HL-60 (cell line): ENCODE measurements at regions not wholly inside any gene's neighbourhood (a gene's known extent, or its start where the extent isn't known, plus 50 kb on each side); places are given as distances from the start of the nearest gene placed in this dataset.

ENCODE experiments used
- DNase-seq, 2 experiments: peaks; one replicate each; pipeline ENCODE4 v3.0.0-alpha.2; 2010 to 2020; ENCODE audit warnings: low read depth in 1 of 2, low spot score in 1 of 2
- H3K27ac ChIP-seq: fragments of 250-450 bp; sonication (Bioruptor Pico); replicated peaks from 2 replicates; pipeline ENCODE4 v1.5.1; 2020; ENCODE audit warnings: mild to moderate bottlenecking, moderate library complexity
- H3K27me3 ChIP-seq: fragments of 250-450 bp; sonication (Bioruptor Pico); 2 replicates; pipeline ENCODE4 v1.5.1; 2021; ENCODE audit warnings: mild to moderate bottlenecking, moderate library complexity; ENCODE audit not compliant: insufficient read depth, poor library complexity, severe bottlenecking
- H3K4me3 ChIP-seq: replicated peaks from 2 replicates; pipeline ENCODE4 v1.5.1; 2011; ENCODE audit warnings: mild to moderate bottlenecking, control low read depth, low read length; ENCODE audit not compliant: insufficient read depth
- GABPA ChIP-seq: IDR thresholded peaks from 2 replicates; pipeline ENCODE4 v1.6.1; 2012; ENCODE audit warnings: low read depth
- POLR2AphosphoS5 ChIP-seq: IDR thresholded peaks from 2 replicates; pipeline ENCODE4 v1.6.1; 2012; ENCODE audit warnings: low read depth
- SPI1 ChIP-seq: IDR thresholded peaks from 2 replicates; pipeline ENCODE4 v1.6.1; 2012; ENCODE audit warnings: low read depth, mild to moderate bottlenecking, borderline replicate concordance
- TF ChIP-seq, protein P1 (sequence below): IDR thresholded peaks from one replicate; pipeline ENCODE4 v1.5.1; 2011; ENCODE audit warnings: low read length, control low read depth, inconsistent platforms; ENCODE audit not compliant: insufficient read depth
- TF ChIP-seq, protein P2 (sequence below): IDR thresholded peaks from 2 replicates; pipeline ENCODE4 v1.6.1; 2012; ENCODE audit warnings: low read depth; ENCODE audit not compliant: insufficient replicate concordance

DNA sequence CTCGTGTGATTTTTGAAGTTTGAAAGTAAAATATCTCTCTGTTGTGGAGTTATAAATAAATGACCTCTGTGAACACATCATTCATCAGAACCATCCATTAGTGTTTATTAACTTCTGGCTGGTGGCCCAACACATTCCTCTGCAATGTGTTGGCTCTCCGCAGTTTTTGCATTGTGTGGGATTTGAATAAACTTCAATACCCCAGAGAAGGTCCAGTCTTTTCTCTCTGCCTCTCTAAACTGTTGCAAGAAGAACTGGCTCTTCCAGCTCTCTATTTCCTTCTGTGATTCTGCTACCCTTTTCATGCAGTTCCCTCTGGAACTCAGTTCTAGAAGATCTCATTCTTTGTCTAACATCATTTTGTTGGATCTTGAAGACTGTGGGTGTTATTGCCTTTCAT, 125.0 kb upstream of the ARHGAP42 start:
- TF ChIP-seq GABPA (no peak), POLR2AphosphoS5 (no peak)
- TF ChIP-seq, protein P1, sequence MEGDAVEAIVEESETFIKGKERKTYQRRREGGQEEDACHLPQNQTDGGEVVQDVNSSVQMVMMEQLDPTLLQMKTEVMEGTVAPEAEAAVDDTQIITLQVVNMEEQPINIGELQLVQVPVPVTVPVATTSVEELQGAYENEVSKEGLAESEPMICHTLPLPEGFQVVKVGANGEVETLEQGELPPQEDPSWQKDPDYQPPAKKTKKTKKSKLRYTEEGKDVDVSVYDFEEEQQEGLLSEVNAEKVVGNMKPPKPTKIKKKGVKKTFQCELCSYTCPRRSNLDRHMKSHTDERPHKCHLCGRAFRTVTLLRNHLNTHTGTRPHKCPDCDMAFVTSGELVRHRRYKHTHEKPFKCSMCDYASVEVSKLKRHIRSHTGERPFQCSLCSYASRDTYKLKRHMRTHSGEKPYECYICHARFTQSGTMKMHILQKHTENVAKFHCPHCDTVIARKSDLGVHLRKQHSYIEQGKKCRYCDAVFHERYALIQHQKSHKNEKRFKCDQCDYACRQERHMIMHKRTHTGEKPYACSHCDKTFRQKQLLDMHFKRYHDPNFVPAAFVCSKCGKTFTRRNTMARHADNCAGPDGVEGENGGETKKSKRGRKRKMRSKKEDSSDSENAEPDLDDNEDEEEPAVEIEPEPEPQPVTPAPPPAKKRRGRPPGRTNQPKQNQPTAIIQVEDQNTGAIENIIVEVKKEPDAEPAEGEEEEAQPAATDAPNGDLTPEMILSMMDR, result no peak
- TF ChIP-seq, protein P2, sequence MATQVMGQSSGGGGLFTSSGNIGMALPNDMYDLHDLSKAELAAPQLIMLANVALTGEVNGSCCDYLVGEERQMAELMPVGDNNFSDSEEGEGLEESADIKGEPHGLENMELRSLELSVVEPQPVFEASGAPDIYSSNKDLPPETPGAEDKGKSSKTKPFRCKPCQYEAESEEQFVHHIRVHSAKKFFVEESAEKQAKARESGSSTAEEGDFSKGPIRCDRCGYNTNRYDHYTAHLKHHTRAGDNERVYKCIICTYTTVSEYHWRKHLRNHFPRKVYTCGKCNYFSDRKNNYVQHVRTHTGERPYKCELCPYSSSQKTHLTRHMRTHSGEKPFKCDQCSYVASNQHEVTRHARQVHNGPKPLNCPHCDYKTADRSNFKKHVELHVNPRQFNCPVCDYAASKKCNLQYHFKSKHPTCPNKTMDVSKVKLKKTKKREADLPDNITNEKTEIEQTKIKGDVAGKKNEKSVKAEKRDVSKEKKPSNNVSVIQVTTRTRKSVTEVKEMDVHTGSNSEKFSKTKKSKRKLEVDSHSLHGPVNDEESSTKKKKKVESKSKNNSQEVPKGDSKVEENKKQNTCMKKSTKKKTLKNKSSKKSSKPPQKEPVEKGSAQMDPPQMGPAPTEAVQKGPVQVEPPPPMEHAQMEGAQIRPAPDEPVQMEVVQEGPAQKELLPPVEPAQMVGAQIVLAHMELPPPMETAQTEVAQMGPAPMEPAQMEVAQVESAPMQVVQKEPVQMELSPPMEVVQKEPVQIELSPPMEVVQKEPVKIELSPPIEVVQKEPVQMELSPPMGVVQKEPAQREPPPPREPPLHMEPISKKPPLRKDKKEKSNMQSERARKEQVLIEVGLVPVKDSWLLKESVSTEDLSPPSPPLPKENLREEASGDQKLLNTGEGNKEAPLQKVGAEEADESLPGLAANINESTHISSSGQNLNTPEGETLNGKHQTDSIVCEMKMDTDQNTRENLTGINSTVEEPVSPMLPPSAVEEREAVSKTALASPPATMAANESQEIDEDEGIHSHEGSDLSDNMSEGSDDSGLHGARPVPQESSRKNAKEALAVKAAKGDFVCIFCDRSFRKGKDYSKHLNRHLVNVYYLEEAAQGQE, result no peak
- Histone ChIP-seq H3K27ac (no peak overlapping the region), H3K4me3 (no peak overlapping the region), H3K27me3 (no peaks in the 10 kb centered on the region)
- DNase-seq, result no peak

DNA sequence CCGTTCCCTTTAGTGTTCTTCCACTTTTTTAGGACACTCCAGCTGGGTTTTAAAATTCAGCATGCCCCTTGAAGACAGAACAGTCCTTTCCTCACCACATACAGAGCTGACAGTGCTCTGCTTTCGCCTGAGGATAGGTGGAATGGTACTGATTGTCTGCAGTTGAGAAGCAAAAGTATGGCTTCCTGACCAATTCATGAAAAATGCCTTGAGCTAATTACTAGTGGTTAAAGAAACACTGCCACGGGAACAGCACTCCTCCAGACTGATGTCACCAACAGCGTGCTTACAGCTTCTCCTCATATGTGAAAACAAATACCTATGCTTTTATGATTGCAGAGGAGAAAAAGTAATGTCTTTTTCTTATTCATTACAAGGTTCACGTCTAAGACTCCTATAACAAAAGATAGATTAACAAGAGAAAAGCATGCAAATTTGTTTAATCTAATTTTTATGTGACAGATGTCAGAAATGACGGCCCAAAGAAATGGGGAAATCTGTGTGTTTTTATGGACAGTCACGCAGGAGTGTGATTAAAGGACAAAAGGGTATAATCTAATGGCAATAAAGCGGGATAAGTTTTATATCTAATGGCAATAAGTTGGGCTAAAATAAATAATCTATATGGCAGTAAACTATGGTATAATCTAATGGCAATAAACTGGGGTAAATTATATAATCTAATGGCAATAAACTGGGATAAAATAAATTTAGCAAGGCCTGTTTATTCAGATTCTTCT, 123.4 kb upstream of the ARHGAP42 start:
- no peak for TF ChIP-seq POLR2AphosphoS5
- TF ChIP-seq, protein P1, result no peak
- TF ChIP-seq SPI1, result no peak
- TF ChIP-seq, protein P2, result no peak
- no peak for TF ChIP-seq GABPA
- no peaks in the 10 kb centered on the region for H3K27me3 ChIP-seq
- no peak overlapping the region for H3K27ac ChIP-seq
- no peak overlapping the region for H3K4me3 ChIP-seq
- DNase-seq, result no peak

GRCh38 chr11:100573911-100574513, 113.1 kb upstream of the ARHGAP42 start:
- H3K27ac ChIP-seq, result no peak overlapping the region
- no peak for DNase-seq
- H3K27me3 ChIP-seq, result no peaks in the 10 kb centered on the region
- TF ChIP-seq, protein P1, result no peak
- TF ChIP-seq, protein P2, result no peak
- no peak for TF ChIP-seq SPI1
- no peak for TF ChIP-seq GABPA
- no peak for TF ChIP-seq POLR2AphosphoS5
- H3K4me3 ChIP-seq, result no peak overlapping the region
